HCT116 (cell line): ENCODE measurements at regions not wholly inside any gene's neighbourhood (a gene's known extent, or its start where the extent isn't known, plus 50 kb on each side); places are given as distances from the start of the nearest gene placed in this dataset.

Source experiments
- CTCF ChIP-seq, 3 experiments: fragments of 200-600 bp in 1 of 3; sonication (generic) in 1 of 3; IDR thresholded peaks in 2 of 3; conservative IDR thresholded peaks in 1 of 3; 2 replicates each; pipeline ENCODE4 v1.5.1; 2012 to 2017; ENCODE audit warnings: low read depth in 2 of 3, low read length in 2 of 3, antibody characterized with exemption in 1 of 3, borderline replicate concordance in 1 of 3, control low read depth in 1 of 3, mild to moderate bottlenecking in 1 of 3, mixed read lengths in 1 of 3, mixed run types in 1 of 3, moderate library complexity in 1 of 3; ENCODE audit not compliant: insufficient read depth in 1 of 3
- FOSL1 ChIP-seq: IDR thresholded peaks from 2 replicates; pipeline ENCODE4 v1.6.1; 2012; ENCODE audit warnings: low read depth
- POLR2AphosphoS5 ChIP-seq: IDR thresholded peaks from 2 replicates; pipeline ENCODE4 v1.6.1; 2011; ENCODE audit warnings: mild to moderate bottlenecking, low read depth, low read length, moderate library complexity
- RAD21 ChIP-seq: IDR thresholded peaks from 2 replicates; pipeline ENCODE4 v1.6.1; 2012; ENCODE audit warnings: low read depth, mild to moderate bottlenecking
- SIN3A ChIP-seq: IDR thresholded peaks from 2 replicates; pipeline ENCODE4 v1.6.1; 2012; ENCODE audit warnings: low read depth
- YY1 ChIP-seq: IDR thresholded peaks from 2 replicates; pipeline ENCODE4 v1.6.1; 2011; ENCODE audit warnings: low read length, low read depth, moderate library complexity, mild to moderate bottlenecking; ENCODE audit not compliant: insufficient replicate concordance; ENCODE audit errors: extremely low read depth
- ZNF274 ChIP-seq: fragments of 200-500 bp; sonication (Bioruptor generic); IDR thresholded peaks from 2 replicates; pipeline ENCODE4 v1.6.1; 2014; ENCODE audit warnings: mild to moderate bottlenecking, low read depth, low read length, inconsistent platforms

DNA sequence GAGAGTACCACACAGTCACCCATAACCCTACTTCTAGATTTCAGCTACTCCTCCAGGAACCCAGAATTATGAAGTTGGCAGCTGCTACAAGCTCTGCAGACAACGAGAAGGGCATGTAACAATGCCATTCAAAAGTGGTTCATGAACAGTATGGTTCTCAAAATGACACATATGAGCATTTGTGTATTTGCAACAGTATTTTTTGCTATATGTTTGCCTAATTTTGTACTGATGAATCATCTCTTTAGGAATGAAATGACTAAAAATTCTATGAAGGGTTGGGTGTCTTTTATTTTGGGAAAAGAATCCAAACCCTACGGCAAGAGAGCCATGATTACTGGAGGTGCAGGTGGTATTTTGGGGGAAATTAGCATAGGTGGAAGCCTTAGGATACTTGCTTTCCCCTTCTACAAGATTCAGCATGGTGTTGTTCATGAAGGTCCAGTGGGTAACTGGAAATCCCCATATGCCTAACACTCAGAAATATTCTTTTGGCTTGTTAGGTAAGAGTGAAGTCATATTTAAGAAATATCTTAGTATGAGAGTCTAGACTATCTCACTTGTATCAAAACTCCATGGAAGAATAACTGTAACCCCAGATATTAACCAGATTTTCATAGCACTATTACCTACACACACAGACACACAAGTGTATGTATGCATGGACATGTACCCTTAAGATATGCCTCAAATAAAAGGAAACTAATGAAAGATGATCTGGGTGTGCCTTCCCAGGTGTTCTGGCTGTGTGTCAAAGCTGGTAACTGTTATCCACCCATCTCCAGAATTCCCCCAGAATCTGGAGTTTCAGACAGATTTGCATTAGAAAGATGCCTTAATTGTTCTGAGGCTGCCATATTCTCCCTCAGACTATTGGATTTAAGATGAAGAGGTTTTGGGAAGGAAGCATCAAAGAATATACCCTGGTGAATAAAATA, 688.2 kb upstream of the SOX9 start:
- TF ChIP-seq CTCF (IDR thresholded peaks at IDR 0.05 in 2 of 3, conservative IDR thresholded peaks at IDR 0.05 in 1 of 3; ENCODE audit: borderline replicate concordance in 1 of 3, insufficient read depth in 1 of 3, low read depth in 2 of 3, low read length in 2 of 3) (no peak), ZNF274 (no peak), YY1 (no peak), RAD21 (no peak), SIN3A (no peak), FOSL1 (no peak), POLR2AphosphoS5 (no peak)
